UCSD-AML1 (cell line): ENCODE measurements at regions not wholly inside any gene's neighbourhood (a gene's known extent, or its start where the extent isn't known, plus 50 kb on each side); places are given as distances from the start of the nearest gene placed in this dataset.
"Not testable (repeated sequence)": the region's sequence is repeated elsewhere in the genome, so short reads cannot be mapped to it uniquely, and the experiment has no call there.

Source experiments
- DNase-seq: peaks from one replicate; lab custom pipeline; 2025; ENCODE audit not compliant: unreplicated experiment; lab: John Stamatoyannopoulos, UW

DNA sequence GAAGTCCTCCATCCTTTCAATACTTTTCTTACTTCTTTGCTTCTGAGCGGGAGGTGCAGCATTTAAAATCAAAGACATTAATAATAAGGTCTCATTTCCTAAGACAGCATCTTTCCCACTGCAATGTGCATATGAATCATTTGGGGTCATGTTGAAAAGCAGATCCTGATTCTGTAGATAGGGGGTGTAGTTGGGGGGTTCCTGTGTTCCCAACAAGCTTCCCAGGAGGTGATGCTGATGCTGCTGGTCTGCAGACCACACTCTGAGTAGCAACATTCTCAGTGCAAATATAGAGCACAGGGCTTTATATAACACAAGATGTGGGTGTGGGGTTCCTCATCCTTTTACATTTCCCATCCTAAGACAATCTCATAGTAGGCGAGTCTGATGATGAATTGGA is 126.5 kb upstream of the PALM2AKAP2 start:
- DNase-seq = no peak

DNA sequence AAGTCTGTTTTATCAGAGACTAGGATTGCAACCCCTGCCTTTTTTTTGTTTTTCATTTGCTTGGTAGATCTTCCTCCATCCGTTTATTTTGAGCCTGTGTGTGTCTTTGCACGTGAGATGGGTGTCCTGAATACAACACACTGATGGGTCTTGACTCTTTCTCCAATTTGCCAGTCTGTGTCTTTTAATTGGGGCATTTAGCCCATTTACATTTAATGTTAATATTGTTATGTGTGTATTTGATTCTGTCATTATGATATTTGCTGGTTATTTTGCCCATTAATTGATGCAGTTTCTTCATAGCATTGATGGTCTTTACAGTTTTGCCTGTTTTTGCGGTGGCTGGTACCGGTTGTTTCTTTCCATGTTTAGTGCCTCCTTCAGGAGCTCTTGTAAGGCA is 116.0 kb upstream of the PALM2AKAP2 start:
- not testable (repeated sequence) for DNase-seq

DNA sequence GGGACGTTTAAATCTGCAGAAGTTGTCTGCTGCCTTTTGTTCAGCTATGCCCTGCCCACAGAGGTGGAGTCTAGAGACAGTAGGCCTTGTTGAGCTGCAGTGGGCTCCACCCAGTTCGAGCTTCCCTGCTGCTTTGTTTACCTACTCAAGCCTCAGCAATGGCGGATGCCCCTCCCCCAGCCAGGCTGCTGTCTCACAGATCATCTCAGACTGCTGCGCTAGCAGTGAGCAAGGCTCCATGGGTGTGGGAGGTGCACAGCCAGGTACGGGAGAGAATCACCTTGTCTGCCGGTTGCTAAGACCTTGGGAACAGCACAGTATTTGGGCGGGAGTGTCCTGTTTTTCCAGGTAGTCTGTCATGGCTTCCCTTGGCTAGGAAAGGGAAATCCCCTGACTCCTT is 114.3 kb upstream of the PALM2AKAP2 start:
- DNase-seq = not testable (repeated sequence)

DNA sequence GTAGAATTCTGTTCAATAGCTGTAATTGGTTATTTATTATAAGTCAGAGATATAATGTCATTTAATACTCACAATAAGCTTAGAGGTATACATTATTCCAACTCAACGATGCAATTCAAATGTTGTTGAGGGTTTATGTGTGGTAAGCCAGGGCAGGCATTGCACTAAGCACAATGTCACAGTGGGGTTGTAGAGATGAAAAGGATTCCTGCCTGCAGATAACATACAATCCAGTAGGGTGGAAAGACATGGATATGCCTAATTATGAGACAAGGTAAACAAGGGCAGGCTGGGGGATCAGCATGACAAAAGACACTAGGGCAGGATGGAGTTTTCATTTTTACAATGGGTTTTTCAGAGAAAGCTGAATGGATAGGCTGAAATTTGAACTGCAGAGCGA is 98.7 kb upstream of the PALM2AKAP2 start:
- DNase-seq = no peak

DNA sequence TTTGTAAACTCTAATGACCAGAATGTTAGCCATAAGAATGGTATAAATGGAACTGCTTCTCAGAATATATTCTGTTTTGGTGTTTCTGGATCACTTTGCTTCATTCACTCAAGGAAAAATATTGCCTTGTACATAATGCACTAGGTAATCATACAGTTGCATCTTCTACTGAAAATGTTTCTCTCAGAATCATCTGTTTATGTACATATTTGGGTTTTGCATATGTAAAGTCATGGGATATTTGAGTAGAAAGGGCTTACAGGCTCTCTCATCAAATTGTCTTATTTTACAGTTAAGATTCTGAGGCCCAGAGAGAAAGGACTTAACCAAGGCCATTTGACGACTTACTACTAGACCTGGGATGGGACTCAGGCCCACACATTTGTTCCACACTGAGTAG is 97.8 kb upstream of the PALM2AKAP2 start:
- no peak for DNase-seq

DNA sequence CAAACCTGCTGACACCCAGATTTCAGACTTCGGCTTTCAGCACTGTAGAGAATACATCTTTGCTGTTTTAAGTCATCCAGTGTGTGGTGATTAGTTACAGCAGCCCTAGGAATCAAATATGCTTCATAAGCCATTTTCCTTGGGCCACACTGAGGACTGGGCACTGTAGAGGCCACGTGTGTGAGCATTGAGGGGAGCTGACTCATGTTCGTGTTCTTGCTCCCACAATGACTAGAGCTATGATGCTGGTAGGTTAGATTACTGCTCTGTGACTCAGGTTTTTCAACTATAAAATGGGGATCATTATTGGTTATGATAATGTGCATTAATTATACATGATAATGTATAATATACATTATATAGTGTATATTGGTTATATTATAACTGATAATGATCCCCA is 96.5 kb upstream of the PALM2AKAP2 start:
- no peak for DNase-seq

DNA sequence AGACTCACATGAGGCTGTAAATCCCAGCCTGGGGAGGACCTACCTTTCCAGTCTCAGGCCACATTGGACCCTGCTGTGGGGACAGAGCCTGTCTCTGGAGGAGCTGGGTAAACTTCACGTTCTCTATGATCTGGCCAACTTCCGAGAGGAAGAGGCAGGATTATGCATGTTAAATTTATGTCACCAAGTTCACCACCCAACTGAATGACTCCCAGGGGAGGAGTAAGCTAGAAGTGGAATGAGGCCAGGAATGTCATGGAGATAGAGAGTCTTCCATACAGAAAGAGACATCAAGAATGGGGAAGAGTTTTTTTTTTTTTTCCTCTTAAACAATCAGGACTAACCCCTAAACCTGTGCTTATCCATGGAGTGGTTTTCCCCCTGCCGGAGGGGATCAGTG is 90.3 kb upstream of the PALM2AKAP2 start:
- no peak for DNase-seq

DNA sequence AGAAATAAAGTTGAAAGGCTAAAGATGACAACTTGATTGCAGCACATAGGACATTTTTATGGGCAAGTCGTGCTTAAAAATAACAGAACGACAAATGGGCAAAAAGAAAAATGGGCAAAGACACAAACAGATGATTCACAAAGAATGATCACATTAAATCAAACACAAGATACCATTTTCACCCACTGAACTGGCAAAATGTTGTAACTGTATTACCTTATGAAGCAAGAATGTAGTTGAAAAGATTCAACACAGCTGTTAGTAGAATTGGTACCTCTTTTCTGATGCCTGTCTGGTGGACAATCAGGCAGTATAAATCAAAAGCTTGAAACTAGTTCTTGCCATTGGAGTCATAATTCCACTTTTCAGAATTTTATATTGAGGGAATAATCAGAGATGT is 81.0 kb upstream of the PALM2AKAP2 start:
- no peak for DNase-seq

DNA sequence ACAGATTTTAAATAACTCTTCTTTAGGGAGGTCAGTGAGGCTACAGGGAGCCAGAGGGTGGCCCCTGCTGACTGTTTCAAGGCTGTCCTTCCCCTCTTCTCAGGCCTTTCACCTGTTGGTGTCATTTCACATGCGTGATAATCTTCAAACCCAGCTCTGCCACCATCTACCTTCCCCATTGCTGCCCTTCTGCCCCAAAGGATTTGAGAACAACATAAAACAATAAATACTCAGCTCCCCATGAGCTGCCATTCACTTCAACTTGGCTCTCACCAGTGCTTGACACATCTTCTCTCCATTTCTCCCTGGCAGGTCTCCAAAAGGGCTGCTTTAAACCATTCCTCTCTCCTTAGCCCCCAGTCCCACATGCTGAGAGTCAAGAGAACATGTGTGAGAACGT is 75.5 kb upstream of the PALM2AKAP2 start:
- DNase-seq = no peak

DNA sequence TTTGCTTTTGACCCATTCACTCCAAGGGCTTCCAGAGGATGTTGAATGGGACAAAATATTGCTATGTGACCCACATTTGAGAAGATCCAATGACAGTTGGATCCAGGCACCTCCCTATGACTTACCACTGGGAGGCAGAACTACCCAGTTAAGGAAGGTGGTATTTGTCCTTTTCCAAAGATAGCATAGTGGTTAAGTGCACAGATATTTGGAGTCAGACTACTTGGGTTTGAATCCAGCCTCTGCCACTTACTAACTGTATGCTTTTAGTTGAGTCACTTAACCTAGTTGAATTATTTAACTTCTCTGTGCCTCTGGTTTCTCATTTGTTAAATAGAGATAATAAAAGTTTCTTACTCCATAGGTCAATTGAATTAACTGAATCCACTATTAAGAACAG is 74.5 kb upstream of the PALM2AKAP2 start:
- no peak for DNase-seq

DNA sequence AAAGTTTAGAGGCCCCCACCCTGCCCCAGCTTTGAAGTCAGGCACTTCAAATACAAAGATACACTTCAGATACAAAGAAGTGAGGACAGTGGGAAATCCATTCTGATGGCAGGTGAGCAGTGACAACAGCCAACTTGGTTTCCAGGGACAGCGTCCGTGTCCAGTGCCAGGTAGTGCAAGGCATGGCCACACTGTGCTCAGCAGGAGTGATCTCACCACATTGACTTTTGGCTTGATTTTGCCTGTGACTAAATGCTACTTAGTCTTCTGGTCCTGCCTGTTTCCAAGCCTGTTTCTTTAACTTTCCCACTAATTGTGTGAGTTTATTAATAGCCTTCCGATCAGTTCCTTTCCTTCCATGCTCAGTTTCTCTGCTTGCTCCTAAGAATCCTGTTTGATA is 72.6 kb upstream of the PALM2AKAP2 start:
- DNase-seq = no peak

DNA sequence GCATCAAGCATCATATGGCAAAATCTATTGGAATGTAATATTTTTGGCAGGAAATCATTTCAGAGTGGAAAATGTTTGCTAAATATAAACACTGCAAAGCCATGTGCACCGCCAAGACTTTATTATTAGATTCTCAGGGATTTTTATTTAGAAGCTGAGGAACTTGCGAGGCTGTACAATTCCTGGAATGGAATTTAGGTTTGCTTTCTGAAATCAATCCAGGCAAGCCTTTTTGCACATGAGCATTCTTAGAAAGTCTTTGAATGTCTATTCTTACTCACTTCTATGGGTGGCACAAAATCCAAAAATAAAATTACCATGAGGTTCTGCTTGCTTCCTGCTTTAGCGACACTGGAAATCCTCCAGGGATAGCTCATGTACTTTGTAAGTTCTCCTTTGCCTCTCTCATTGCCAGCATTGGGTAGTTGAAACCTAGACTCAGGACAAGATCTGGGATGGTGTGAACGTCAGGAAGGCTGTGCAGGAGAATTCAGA is 71.5 kb upstream of the PALM2AKAP2 start:
- no peak for DNase-seq

DNA sequence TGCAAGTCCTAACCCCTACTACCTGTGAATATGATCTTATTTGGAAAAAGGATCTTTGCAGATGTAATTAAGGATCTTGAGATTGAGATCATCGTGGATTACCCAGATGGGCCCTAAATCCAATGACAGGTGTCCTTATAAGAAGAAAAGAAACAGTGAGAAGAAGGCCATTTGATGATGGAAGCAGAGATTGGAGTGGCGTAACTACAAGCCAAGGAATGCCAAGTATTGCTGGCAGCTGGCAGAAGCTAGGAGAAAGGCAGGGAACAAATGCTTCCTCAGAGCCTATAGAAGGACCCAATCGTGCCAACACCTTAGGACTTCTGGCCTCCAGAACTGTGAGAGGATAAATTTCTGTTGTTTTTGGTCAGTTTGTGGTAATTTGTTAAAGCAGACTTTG is 70.1 kb upstream of the PALM2AKAP2 start:
- DNase-seq = no peak

DNA sequence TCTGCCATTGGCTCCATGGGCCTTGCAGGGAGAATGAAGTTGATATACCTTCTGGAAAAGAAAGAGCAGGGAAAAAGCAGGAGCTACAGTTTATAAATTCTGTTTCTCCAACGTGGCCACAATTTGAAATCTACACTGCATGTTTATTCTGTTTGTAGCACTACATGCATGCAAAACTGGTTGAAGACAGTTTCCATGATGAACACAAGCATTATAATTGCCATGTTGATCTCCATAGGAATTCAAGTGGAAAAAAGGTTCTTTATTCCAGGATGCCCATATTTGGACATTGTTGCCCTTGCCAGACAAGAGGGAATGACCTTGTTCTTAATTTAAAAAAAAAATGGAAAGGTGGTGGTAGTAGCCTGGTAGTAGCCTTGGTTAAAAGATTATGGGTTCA is 69.2 kb upstream of the PALM2AKAP2 start:
- no peak for DNase-seq

DNA sequence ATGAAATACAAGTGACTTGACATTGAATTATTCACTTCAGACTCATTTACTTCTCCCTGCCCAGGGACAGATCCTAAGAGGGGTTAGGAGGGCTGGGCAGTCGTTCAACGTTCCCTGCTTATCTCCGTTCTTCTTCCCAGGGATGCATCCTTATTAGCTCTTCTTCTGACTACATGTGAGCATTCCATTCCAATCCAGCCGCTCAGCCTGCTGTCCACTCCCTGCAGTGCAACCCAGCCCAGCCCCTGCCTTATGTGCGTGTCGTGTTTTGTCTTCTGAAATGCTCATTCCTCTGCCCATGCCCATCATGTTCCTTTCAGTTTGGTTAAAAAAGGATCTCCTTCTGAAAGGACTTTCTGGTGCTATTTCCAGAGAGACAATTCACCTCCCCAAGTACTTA is 64.7 kb upstream of the PALM2AKAP2 start:
- no peak for DNase-seq

DNA sequence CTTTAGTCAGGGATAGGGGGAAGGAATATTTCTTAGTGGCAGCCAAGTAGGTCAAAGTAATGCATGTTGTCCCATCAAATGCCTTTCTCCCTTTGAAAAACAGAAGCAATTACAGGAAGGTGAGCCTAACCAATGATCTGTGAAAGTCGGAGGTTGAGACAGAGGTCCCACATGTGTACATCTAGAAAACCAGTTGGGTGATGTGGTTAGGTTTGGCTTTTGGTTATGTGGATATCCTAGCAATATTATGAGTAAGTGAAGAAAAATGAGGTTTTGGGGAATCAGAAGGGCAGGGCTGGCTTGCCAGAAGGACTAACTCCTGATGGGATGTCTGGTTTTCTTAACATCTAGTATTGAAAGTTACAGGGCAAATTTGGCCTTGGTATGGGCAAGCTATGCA is 63.4 kb upstream of the PALM2AKAP2 start:
- no peak for DNase-seq

DNA sequence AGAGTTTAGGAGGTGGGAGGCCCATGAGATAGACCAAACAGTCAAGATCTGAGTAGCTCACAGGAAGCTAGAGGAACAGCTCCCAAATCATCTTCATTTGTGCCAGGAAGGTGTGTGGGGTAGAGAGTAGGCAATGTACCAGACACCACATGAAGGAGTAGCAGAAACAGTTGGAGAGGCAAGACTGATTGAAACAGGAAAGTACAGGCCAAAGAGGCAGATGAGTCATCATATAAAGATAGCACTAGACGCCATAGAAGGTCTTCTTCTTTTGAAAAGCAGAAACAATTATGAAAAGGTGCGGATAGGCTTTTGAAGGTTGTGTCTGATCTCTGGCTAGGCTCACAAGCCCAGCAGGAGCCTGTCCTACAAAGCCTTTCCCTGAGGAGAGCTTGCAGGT is 62.7 kb upstream of the PALM2AKAP2 start:
- no peak for DNase-seq

DNA sequence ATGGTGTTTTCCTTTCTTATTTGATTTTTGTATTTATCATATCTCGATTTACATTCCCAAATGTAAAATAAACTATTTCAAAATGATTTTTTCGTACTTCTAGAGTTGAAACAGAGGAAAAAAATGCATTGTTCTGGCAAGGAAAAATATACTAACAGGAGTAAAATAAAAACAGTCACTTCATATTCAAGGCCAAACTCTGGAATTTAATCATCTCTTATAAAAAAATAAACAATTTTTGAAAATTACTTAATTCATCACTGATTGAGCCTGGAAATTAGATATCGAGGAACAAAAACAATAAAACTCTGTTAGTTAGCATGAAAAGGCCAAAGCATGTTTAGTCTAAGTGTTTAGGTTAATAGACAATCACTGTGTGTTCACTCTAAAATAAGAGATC is 61.1 kb upstream of the PALM2AKAP2 start:
- no peak for DNase-seq

DNA sequence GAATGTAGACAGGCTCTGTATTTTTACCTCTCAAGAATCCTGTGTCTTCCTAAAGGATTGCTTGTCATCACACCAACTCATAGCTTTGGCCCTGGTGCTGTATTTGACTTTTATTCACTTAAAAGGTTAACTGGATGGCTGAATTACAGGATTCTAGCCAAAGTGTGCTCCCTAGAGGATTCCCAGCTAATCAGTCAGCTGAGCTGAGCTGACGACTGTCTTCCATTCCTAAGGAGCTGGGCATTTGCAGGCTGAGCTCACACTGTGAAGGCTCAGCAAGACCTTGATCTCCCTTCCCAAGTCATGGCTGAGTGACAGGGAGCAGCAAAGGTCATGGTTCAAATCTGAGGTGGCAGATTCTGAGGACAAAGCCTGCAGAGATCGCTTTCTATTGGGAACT is 59.0 kb upstream of the PALM2AKAP2 start:
- no peak for DNase-seq

DNA sequence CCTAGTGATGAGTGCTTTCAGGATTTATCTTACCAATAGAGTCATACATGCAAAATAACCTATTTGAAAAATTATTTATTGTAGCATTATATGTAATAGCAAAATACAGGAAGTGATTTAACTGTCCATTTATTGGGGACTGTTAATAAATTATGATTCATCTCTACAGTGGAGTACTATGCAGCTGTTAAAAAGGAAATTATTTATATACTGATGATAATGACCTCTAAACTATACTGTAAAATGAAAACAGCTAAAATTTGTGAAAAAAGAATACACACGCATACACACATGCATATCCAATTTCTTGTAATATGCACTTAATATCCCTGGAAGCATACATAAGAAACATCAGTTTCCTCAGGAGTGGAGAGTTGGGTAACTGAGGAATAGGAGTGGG is 58.0 kb upstream of the PALM2AKAP2 start:
- DNase-seq = no peak

DNA sequence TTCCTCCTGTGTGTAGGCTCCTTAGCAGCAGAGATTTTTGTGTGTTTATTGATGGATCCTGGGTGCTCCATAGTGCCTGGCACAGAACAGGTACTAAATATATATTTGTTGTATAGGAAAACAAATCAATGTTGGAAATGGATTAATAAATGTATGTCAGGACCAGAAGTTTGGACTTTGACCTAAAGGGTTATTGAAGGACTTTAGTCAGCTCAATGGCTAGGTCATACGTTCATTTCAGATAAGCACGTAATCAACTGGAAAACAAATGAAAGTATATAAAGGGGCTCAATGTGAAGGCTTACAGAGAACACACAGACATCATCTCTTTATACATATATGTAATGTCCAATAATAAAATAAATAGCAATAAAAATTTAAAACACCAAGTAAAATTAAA is 56.2 kb upstream of the PALM2AKAP2 start:
- no peak for DNase-seq

DNA sequence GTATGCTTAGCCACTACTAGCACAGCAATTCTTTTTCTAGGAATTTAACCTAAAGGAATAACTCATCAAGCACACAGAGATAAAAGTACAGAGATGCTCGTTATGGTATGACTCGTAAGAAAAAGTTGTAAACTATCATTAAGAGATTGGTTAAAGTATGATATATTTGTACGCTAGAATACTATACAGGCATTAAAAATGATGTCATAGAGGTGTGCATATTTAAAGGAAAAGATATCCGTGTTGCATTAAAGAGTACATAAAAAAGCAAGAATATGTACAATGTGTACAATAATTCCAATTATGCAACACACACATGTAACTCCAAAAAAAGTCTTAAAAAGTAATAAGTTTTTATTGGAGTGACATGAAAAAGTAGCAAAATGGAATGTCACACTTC is 54.5 kb upstream of the PALM2AKAP2 start:
- no peak for DNase-seq

DNA sequence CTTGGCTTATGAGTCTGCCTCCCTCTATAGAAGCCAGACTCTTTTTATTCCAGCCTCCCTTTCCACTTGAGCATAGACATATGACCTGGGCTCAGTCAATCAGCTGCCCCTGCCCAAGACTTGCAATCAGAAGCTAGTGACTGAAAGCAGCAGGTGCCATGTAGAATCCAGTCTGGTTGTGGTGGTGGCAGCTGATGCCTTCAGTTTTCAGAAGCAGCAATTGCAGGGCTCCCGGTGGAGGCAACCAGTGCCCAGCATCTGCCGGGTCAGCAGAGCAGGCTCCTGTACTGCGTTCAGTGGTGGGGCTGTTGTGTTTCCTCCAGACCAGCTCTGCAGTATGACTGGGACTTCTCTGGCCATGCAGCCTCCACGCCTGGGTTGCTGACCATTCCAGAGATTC is 53.9 kb upstream of the PALM2AKAP2 start:
- no peak for DNase-seq

DNA sequence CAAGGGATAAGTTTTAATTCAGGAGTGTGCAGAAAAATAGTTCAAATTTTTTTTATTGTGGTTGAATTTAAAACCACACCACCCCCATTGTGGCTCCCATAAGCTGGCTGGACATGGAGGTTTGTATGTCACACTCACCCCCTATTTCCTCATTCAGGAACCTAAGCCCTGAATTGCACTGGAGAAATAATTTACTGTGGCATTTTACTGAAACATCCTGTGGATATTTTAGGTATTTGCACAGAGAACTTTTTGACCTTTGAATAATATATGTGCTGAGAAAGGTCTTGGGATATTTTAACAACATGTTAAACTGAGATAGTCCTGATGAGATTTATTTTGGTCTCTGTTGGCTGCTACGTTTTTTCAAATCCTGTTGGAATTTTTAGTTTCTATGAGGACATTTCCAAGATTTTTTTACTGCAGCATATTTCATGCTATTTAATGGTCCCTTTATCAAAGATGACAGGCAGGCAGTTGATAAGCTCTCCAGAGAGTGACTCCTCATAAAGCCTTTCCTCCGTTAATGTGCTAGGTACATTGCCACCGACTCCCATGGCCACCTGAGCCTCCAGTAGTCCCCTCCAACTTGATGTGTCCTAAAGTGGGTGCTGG is 51.2 kb upstream of the PALM2AKAP2 start:
- DNase-seq = no peak
